ENCODE measurements at regions not wholly inside any gene's neighbourhood (a gene's known extent, or its start where the extent isn't known, plus 50 kb on each side); places are given as distances from the start of the nearest gene placed in this dataset.

DNA sequence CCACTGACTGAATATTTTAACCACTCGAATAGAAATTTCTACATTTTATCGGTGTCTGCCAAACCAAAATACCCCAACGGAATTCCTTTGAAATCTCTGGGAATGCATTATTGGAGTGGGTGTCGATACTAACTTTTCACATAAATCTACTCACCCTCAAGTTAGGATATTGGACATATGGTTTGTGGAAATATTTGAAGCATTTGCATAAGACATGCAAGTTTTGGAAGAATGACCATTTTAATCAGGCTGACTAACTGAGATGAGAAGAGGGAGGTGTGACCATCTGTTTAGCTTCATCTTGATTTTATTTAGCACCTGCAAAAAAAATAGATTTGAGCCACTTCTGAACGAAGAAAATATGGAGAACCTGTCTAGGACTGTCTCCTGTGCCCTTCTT is 61.2 kb downstream of the KLF6 start:
- FAIRE-seq (no peak), DNase-seq (ENCODE audit: insufficient read length, low spot score) (no peak)

GRCh38 chr10:3720228-3721019 is 64.6 kb downstream of the KLF6 start:
- DNase-seq (ENCODE audit: insufficient read length, low spot score) = no peak
- FAIRE-seq = no peak

DNA sequence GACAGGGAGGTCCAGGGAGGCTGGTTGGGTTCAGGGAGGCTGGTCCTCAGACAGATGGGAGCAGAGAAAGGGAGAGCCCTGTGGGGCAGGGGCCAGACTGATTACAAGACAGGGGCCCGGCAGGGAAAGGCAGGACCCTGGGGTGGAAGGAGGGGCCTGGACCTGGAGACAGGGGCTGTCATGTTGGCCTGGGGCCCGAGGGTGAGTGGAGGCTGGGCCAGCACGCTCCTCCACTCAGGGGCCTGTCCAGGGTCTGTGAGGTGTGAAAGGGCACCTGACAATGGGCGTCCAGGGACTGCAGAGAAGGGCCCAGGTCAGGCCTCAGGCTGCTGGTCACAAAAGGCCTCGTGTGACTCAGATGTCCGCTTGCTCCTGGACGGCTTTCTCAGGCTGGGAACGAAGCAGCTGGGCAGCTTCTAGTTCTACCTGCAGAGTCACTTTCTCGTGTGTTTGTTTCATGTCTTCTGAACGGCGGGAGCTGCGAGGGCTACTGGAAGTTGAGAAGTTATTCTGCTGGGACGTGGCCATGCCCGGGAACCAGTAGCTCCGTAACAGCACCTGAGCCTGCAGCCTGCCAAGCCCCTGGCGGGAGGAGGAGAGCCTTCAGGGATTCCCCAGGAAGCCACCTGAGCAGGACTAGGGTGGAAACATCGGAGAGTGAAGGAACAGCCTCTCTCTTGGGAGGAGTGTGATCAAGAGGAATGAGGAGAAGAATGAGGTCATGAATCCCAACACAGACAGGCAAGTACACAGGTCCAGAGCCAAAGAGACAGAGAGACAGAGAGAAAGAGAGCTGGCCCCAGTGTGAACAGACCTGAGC is 65.8 kb downstream of the KLF6 start:
- FAIRE-seq (no peak), DNase-seq (ENCODE audit: insufficient read length, low spot score) (no peak)

- DNase-seq (ENCODE audit: insufficient read length, low spot score) = no peak
- no peak for FAIRE-seq
Measured at GRCh38 chr10:3716093-3716492, 68.9 kb downstream of the KLF6 start.

- no peak for FAIRE-seq
- DNase-seq (ENCODE audit: insufficient read length, low spot score) = no peak
Measured at GRCh38 chr10:3714967-3715366, 70.0 kb downstream of the KLF6 start.

DNA sequence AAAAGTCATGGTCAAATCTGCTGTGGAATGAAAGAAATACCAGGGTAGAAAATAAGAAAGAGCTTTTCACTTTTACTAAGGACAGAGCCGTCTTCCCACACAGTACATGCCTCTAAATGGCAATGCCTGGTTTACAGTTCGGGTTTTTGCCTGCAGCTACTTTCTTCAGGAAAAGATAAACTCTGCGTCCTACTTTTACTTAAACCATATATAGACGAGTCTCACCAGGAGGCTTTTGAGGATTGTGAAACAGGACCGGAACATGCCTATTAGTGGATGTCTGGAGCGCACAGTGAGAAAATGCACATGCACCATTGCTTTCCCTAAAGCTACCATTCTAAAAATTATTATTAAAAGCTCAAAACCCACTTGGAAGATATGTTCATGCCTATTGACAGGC is 70.5 kb downstream of the KLF6 start:
- FAIRE-seq (no peak), DNase-seq (ENCODE audit: insufficient read length, low spot score) (no peak)

GRCh38 chr10:3712707-3713106 is 72.3 kb downstream of the KLF6 start:
- DNase-seq (ENCODE audit: insufficient read length, low spot score) = no peak
- FAIRE-seq = no peak

DNA sequence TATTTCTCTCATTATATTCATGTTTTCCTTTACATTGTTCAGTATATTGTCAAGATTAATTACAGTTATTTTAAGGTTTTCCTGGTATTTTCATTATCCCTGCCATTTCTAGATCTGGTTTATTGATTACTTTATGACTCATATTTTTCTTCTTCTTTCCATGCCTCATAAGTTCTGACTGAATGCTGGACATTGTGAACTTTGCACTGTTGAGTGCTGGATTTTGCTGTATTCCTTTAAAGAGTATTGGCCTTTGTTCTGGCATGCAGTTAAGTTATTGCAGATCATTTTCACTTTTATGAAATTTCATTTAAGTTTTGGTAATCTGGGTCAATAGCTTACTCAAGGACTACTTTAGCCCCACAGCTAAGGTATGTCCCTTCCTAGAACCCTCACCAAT is 73.1 kb downstream of the KLF6 start:
- FAIRE-seq = no peak
- DNase-seq (ENCODE audit: insufficient read length, low spot score) = no peak

DNA sequence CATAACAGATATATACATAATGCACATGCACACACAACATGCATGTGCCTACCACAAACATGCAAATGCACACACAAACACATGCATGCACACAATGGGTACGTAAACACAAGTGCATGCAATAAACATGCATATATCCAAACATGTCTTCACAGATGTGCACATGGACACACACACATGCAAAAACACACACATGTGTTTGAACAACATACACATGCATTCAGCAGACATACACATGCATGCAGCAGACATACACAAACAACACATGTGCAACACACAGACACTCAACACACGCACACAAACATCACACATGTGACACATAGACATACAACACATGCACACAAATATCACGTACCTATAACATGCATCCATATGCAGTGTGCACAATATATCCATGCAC is 74.2 kb downstream of the KLF6 start:
- FAIRE-seq (no peak), DNase-seq (ENCODE audit: insufficient read length, low spot score) (no peak)

- FAIRE-seq (no peak), DNase-seq (ENCODE audit: insufficient read length, low spot score) (no peak)
Measured at GRCh38 chr10:3709456-3710060, 75.5 kb downstream of the KLF6 start.

GRCh38 chr10:3708852-3709251 is 76.2 kb downstream of the KLF6 start:
- DNase-seq (ENCODE audit: insufficient read length, low spot score) = no peak
- FAIRE-seq = no peak

DNA sequence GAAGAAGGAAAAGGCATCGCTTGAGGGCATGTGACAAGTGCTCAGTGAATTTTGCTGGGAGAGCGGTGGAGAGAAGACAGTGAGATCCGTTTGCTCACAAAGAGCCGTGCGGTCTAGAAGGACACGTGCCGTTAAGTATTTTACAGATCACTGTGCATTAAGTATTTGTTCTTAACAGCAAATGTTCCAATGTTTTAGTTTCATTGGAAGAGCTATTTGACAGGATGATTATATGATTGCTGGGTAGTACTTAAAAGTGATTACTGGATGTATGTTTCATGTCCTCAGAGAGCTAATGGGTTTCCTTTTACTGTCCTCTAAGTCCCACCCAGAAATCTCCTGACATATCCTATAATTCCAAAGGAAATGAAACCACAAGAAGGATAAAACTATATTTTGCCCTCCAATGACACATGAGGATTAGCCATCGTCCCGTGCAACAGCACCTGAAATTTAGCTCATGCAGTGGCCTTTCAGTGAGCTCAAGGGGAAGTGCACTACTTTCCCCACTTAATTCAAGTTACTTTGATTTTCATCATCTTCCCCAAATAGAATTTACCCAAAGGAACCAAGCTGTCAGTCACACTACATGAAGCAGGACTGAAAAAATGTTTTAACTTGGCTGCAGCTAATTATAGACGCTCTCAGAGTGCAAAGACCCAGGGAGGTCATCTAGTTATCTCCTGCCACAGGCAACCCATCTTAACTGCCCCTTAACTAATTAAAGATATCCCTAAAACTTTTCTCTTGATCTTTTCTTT is 80.3 kb downstream of the KLF6 start:
- no peak for FAIRE-seq

DNA sequence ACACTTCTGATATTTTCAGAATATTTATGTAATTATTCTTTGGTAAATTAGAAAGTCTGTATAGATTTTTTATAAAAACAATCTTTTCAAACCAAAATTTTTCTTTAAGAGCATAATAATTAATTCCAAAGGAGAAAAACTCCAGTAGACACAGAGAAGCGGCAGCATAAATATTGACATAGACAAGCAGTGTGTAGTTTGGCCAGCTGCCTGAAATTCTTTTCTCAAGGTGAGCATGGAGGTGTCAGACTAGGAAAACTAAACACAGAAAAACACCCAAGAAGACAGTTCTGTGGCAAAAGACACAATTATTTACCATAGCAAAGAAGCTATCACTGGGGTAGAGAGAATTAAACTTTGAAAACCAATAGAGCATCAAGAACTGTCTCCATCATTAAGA is 82.4 kb downstream of the KLF6 start:
- FAIRE-seq = no peak

More for the DNA sequence above, 80.3 kb downstream of the KLF6 start:
- no peak for DNase-seq (ENCODE audit: insufficient read length, low spot score)

DNA sequence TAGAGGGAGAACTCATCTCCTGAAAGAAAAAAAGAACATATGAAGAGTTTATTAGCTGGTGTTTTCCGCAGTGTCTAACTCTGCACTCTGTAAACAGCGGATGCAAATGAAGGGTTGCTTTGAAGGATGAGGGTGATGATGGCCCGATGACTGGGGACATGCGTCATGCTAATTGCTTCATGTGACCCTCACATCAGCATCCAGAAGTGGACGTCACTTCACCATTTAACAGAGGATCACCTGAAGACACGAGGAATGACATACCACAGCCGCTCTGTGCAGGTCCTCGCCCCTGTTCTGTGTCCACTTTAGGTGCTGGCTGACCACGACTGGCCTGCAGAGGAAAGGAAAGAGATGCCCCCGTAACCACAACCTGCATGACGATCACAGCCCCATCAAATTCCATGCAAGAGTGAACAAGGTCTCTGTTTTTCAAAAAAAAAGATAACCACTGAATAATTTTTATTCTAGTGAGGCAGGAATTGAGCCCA is 82.9 kb downstream of the KLF6 start:
- DNase-seq (ENCODE audit: insufficient read length, low spot score) (no peak), FAIRE-seq (no peak)

More for the DNA sequence above, 82.4 kb downstream of the KLF6 start:
- DNase-seq (ENCODE audit: insufficient read length, low spot score) = no peak

DNA sequence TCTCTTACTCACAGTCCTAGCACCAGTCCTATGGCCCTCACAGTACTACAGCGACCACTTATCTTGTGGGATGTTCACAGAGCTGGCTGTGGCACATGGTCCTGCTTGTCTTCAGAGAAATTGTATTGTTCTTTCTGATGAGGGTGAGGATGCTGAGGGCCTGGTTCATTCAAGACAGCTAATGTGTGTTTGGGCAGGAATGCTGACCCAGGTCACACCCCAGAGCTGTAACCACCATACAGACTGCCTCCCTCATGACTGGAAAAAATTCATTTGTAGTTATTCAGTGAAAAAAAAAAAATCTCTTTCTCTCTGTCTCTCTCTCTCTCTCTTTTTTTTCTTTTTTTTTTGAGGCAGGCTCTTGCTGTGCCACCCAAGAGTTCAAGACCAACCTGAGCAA is 83.5 kb downstream of the KLF6 start:
- FAIRE-seq (no peak), DNase-seq (ENCODE audit: insufficient read length, low spot score) (no peak)

GRCh38 chr10:3700531-3701076 is 84.4 kb downstream of the KLF6 start:
- DNase-seq (ENCODE audit: insufficient read length, low spot score) (no peak), FAIRE-seq (no peak)

DNA sequence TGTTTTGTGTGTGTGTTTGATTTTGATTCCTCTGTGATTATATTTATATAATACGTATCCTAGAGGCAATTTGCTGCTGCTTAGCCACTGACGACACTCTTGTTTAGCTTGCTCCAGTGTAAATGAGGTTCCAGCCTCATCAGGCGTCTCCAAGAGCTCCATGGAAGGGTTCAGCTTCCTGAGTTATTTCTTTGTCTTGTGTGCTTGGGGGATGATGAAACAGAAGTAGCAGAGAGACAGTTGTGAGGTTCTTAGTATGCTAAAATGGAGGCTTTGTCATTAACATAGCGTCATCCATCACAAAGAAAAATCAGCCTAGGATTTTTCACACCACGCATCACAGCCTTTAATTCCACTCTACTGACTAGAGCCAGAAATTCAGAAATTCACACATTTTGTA is 85.1 kb downstream of the KLF6 start:
- DNase-seq (ENCODE audit: insufficient read length, low spot score) (no peak), FAIRE-seq (no peak)

- FAIRE-seq (no peak), DNase-seq (ENCODE audit: insufficient read length, low spot score) (no peak)
Measured at GRCh38 chr10:3698312-3698711, 86.7 kb downstream of the KLF6 start.

DNA sequence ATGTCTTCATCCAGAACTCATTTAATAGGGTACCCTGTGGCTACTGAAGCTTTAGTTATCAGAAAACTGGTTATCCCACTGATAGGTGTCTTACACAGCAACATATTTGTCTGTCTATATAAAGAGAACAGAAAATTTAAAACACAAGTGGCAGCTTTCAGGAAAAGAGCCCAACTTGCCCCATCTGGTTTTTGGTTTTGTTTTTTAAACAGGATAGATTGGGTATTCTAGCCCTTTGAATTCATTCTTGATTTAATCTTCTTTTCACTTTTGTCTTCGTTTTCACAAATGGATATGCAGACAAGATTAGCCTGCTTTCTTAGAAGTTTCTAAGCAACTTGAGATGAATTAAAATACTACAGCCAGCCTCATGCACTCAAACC is 91.3 kb downstream of the KLF6 start:
- FAIRE-seq (no peak), DNase-seq (ENCODE audit: insufficient read length, low spot score) (no peak)

- no peak for FAIRE-seq
Measured at GRCh38 chr10:3693022-3693697, 91.8 kb downstream of the KLF6 start.

More at GRCh38 chr10:3693022-3693697, 91.8 kb downstream of the KLF6 start:
- no peak for DNase-seq (ENCODE audit: insufficient read length, low spot score)

Data from GM19239 (cell line).